WTC11 (cell line): ENCODE measurements at regions not wholly inside any gene's neighbourhood (a gene's known extent, or its start where the extent isn't known, plus 50 kb on each side); places are given as distances from the start of the nearest gene placed in this dataset.

ENCODE experiments used
- ATAC-seq: fragments of 200-7000 bp; cut with Tn5 transposase; 2 replicates; pipeline ENCODE4 v1.10.0; 2021; ENCODE audit warnings: mild to moderate bottlenecking, moderate library complexity
- CTCF ChIA-PET: fragments of 300-600 bp; sonication (Branson Sonifier 250); formaldehyde crosslinking; loops from one replicate; lab custom pipeline; 2021; ENCODE audit warnings: antibody characterized with exemption; lab: Charles Lee
- POLR2A ChIA-PET: fragments of 350-600 bp; sonication (Branson Sonifier 250); formaldehyde crosslinking; loops from one replicate; lab custom pipeline; 2021; ENCODE audit warnings: antibody characterized with exemption; lab: Charles Lee
- DNase-seq: peaks from one replicate; pipeline ENCODE4 v3.0.0; 2021; ENCODE audit warnings: low spot score
- H3K27ac Mint-ChIP-seq: 2 replicates; pipeline ENCODE4 v1.8.0; 2021; ENCODE audit warnings: mixed read lengths
- H3K27me3 Mint-ChIP-seq: 2 replicates; pipeline ENCODE4 v1.8.0; 2021; ENCODE audit warnings: low read depth, mild to moderate bottlenecking, moderate library complexity, mixed read lengths
- H3K36me3 Mint-ChIP-seq: 2 replicates; pipeline ENCODE4 v1.8.0; 2021; ENCODE audit warnings: mixed read lengths
- H3K4me1 Mint-ChIP-seq: 2 replicates; pipeline ENCODE4 v1.8.0; 2022; ENCODE audit warnings: mixed read lengths
- H3K4me3 Mint-ChIP-seq: 2 replicates; pipeline ENCODE4 v1.8.0; 2021; ENCODE audit warnings: mild to moderate bottlenecking, moderate library complexity, mixed read lengths
- H3K9me3 Mint-ChIP-seq: 2 replicates; pipeline ENCODE4 v1.8.0; 2021; ENCODE audit warnings: mixed read lengths
- AFF4 ChIP-seq: sonication (generic); formaldehyde crosslinking; IDR thresholded peaks from 2 replicates; pipeline ENCODE4 v1.8.1; 2023; ENCODE audit warnings: mild to moderate bottlenecking, missing genetic modification reagents, borderline replicate concordance
- ATF1 ChIP-seq: sonication (generic); formaldehyde crosslinking; IDR thresholded peaks from 2 replicates; pipeline ENCODE4 v1.8.1; 2023; ENCODE audit warnings: mild to moderate bottlenecking, moderate library complexity, missing genetic modification reagents
- ATF2 ChIP-seq: sonication (generic); formaldehyde crosslinking; IDR thresholded peaks from 2 replicates; pipeline ENCODE4 v1.8.1; 2022; ENCODE audit warnings: low read depth, missing genetic modification reagents, borderline replicate concordance
- ELF4 ChIP-seq: sonication (generic); formaldehyde crosslinking; IDR thresholded peaks from 2 replicates; pipeline ENCODE4 v1.8.1; 2022; ENCODE audit warnings: low read depth, mild to moderate bottlenecking, moderate library complexity, missing genetic modification reagents
- FOXJ3 ChIP-seq: sonication (generic); formaldehyde crosslinking; IDR thresholded peaks from 2 replicates; pipeline ENCODE4 v1.9.0; 2021; ENCODE audit warnings: missing genetic modification reagents, mild to moderate bottlenecking, borderline replicate concordance
- FOXK1 ChIP-seq: sonication (generic); formaldehyde crosslinking; IDR thresholded peaks from 2 replicates; pipeline ENCODE4 v1.8.0; 2022; ENCODE audit warnings: mild to moderate bottlenecking, moderate library complexity, missing genetic modification reagents
- GABPB1 ChIP-seq: sonication (generic); formaldehyde crosslinking; IDR thresholded peaks from 2 replicates; pipeline ENCODE4 v1.8.1; 2023; ENCODE audit warnings: mild to moderate bottlenecking, missing genetic modification reagents
- IRF2 ChIP-seq: sonication (generic); formaldehyde crosslinking; IDR thresholded peaks from 2 replicates; pipeline ENCODE4 v1.8.0; 2022; ENCODE audit warnings: low read depth, missing genetic modification reagents, borderline replicate concordance
- JUN ChIP-seq: sonication (generic); formaldehyde crosslinking; IDR thresholded peaks from 2 replicates; pipeline ENCODE4 v1.8.0; 2023; ENCODE audit warnings: mild to moderate bottlenecking, missing genetic modification reagents
- SP1 ChIP-seq: sonication (generic); formaldehyde crosslinking; conservative IDR thresholded peaks from 2 replicates; pipeline ENCODE4 v1.8.1; 2022; ENCODE audit warnings: missing genetic modification reagents
- TCF7 ChIP-seq: sonication (generic); formaldehyde crosslinking; IDR thresholded peaks from 2 replicates; pipeline ENCODE4 v1.8.0; 2022; ENCODE audit warnings: mild to moderate bottlenecking, low read depth, missing genetic modification reagents, moderate library complexity
- ZNF425 ChIP-seq: fragments of 250-450 bp; sonication (Bioruptor Pico); conservative IDR thresholded peaks from 2 replicates; pipeline ENCODE4 v1.9.0; 2021; ENCODE audit warnings: mild to moderate bottlenecking
- TF ChIP-seq, protein P1 (sequence below): fragments of 250-450 bp; sonication (Bioruptor Pico); IDR thresholded peaks from 2 replicates; pipeline ENCODE4 v1.9.0; 2021; ENCODE audit warnings: mild to moderate bottlenecking
- TF ChIP-seq, protein P2 (sequence below): sonication (generic); formaldehyde crosslinking; IDR thresholded peaks from 2 replicates; pipeline ENCODE4 v1.8.0; 2023; ENCODE audit warnings: mild to moderate bottlenecking, missing genetic modification reagents
- TF ChIP-seq, protein P3 (sequence below): sonication (generic); formaldehyde crosslinking; IDR thresholded peaks from 2 replicates; pipeline ENCODE4 v1.8.1; 2022; ENCODE audit warnings: mild to moderate bottlenecking, moderate library complexity, missing genetic modification reagents
- TF ChIP-seq, protein P4 (sequence below): sonication (generic); formaldehyde crosslinking; IDR thresholded peaks from 2 replicates; pipeline ENCODE4 v1.8.0; 2022; ENCODE audit warnings: missing genetic modification reagents

GRCh38 chr5:101686536-101687157 lies 609.4 kb downstream of the SLCO4C1 start:
- H3K4me3 Mint-ChIP-seq = no peak overlapping the region; the same call in 1 of the 2 replicates
- POLR2A ChIA-PET = interaction anchor here (0.6 kb wide), 1 partner anchor 185 kb away, joined by 4 read pairs; no protein-coding TSS in a partner anchor

GRCh38 chr5:101679816-101680215 lies 616.3 kb downstream of the SLCO4C1 start:
- CTCF ChIA-PET = interaction anchor here (2.0 kb wide), 1 partner anchor 264 kb away, joined by 9 read pairs; no protein-coding TSS in a partner anchor
- H3K36me3 Mint-ChIP-seq = no peaks in the 10 kb centered on the region
- DNase-seq = no peak
- no peaks in the 10 kb centered on the region for H3K9me3 Mint-ChIP-seq
- H3K27ac Mint-ChIP-seq = no peak overlapping the region
- POLR2A ChIA-PET = no interaction called here
- ATAC-seq = no peak
- peaks cover 12% of the 10 kb centered on the region for H3K4me1 Mint-ChIP-seq
- no peaks in the 10 kb centered on the region for H3K27me3 Mint-ChIP-seq
- H3K4me3 Mint-ChIP-seq = no peak overlapping the region
- TF ChIP-seq GABPB1 (no peak), TCF7 (no peak), IRF2 (CRISPR knock-in tag) (no peak), ATF1 (CRISPR knock-in tag) (no peak), AFF4 (CRISPR knock-in tag) (no peak), FOXK1 (CRISPR knock-in tag) (no peak), JUN (CRISPR knock-in tag) (no peak), ATF2 (no peak), ZNF425 (CRISPR knock-in tag) (no peak), ELF4 (CRISPR knock-in tag) (no peak), FOXJ3 (no peak)
- TF ChIP-seq, protein P1, sequence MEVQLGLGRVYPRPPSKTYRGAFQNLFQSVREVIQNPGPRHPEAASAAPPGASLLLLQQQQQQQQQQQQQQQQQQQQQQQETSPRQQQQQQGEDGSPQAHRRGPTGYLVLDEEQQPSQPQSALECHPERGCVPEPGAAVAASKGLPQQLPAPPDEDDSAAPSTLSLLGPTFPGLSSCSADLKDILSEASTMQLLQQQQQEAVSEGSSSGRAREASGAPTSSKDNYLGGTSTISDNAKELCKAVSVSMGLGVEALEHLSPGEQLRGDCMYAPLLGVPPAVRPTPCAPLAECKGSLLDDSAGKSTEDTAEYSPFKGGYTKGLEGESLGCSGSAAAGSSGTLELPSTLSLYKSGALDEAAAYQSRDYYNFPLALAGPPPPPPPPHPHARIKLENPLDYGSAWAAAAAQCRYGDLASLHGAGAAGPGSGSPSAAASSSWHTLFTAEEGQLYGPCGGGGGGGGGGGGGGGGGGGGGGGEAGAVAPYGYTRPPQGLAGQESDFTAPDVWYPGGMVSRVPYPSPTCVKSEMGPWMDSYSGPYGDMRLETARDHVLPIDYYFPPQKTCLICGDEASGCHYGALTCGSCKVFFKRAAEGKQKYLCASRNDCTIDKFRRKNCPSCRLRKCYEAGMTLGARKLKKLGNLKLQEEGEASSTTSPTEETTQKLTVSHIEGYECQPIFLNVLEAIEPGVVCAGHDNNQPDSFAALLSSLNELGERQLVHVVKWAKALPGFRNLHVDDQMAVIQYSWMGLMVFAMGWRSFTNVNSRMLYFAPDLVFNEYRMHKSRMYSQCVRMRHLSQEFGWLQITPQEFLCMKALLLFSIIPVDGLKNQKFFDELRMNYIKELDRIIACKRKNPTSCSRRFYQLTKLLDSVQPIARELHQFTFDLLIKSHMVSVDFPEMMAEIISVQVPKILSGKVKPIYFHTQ (CRISPR knock-in tag) = no peak
- TF ChIP-seq, protein P2, sequence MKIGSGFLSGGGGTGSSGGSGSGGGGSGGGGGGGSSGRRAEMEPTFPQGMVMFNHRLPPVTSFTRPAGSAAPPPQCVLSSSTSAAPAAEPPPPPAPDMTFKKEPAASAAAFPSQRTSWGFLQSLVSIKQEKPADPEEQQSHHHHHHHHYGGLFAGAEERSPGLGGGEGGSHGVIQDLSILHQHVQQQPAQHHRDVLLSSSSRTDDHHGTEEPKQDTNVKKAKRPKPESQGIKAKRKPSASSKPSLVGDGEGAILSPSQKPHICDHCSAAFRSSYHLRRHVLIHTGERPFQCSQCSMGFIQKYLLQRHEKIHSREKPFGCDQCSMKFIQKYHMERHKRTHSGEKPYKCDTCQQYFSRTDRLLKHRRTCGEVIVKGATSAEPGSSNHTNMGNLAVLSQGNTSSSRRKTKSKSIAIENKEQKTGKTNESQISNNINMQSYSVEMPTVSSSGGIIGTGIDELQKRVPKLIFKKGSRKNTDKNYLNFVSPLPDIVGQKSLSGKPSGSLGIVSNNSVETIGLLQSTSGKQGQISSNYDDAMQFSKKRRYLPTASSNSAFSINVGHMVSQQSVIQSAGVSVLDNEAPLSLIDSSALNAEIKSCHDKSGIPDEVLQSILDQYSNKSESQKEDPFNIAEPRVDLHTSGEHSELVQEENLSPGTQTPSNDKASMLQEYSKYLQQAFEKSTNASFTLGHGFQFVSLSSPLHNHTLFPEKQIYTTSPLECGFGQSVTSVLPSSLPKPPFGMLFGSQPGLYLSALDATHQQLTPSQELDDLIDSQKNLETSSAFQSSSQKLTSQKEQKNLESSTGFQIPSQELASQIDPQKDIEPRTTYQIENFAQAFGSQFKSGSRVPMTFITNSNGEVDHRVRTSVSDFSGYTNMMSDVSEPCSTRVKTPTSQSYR (CRISPR knock-in tag) = no peak
- TF ChIP-seq, protein P3, sequence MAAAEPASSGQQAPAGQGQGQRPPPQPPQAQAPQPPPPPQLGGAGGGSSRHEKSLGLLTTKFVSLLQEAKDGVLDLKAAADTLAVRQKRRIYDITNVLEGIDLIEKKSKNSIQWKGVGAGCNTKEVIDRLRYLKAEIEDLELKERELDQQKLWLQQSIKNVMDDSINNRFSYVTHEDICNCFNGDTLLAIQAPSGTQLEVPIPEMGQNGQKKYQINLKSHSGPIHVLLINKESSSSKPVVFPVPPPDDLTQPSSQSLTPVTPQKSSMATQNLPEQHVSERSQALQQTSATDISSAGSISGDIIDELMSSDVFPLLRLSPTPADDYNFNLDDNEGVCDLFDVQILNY (CRISPR knock-in tag) = no peak
- TF ChIP-seq, protein P4, sequence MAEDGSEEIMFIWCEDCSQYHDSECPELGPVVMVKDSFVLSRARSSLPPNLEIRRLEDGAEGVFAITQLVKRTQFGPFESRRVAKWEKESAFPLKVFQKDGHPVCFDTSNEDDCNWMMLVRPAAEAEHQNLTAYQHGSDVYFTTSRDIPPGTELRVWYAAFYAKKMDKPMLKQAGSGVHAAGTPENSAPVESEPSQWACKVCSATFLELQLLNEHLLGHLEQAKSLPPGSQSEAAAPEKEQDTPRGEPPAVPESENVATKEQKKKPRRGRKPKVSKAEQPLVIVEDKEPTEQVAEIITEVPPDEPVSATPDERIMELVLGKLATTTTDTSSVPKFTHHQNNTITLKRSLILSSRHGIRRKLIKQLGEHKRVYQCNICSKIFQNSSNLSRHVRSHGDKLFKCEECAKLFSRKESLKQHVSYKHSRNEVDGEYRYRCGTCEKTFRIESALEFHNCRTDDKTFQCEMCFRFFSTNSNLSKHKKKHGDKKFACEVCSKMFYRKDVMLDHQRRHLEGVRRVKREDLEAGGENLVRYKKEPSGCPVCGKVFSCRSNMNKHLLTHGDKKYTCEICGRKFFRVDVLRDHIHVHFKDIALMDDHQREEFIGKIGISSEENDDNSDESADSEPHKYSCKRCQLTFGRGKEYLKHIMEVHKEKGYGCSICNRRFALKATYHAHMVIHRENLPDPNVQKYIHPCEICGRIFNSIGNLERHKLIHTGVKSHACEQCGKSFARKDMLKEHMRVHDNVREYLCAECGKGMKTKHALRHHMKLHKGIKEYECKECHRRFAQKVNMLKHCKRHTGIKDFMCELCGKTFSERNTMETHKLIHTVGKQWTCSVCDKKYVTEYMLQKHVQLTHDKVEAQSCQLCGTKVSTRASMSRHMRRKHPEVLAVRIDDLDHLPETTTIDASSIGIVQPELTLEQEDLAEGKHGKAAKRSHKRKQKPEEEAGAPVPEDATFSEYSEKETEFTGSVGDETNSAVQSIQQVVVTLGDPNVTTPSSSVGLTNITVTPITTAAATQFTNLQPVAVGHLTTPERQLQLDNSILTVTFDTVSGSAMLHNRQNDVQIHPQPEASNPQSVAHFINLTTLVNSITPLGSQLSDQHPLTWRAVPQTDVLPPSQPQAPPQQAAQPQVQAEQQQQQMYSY (CRISPR knock-in tag) = no peak

More at GRCh38 chr5:101686536-101687157, 609.4 kb downstream of the SLCO4C1 start:
- Mint-ChIP-seq H3K4me1 (peaks cover 51% of the 10 kb centered on the region), H3K36me3 (no peaks in the 10 kb centered on the region), H3K27me3 (no peaks in the 10 kb centered on the region), H3K9me3 (no peaks in the 10 kb centered on the region)
- DNase-seq (no peak), ATAC-seq (no peak)
- CTCF ChIA-PET = interaction anchor here (2.3 kb wide), 1 partner anchor 8 kb away, joined by 16 read pairs; no protein-coding TSS in a partner anchor
- TF ChIP-seq SP1 (CRISPR knock-in tag) = no peak
- TF ChIP-seq, all 79 proteins: peak for 0
- H3K27ac Mint-ChIP-seq = peak overlapping the region; percentile 91
